ENCODE measurements at regions not wholly inside any gene's neighbourhood (a gene's known extent, or its start where the extent isn't known, plus 50 kb on each side); places are given as distances from the start of the nearest gene placed in this dataset.

DNA sequence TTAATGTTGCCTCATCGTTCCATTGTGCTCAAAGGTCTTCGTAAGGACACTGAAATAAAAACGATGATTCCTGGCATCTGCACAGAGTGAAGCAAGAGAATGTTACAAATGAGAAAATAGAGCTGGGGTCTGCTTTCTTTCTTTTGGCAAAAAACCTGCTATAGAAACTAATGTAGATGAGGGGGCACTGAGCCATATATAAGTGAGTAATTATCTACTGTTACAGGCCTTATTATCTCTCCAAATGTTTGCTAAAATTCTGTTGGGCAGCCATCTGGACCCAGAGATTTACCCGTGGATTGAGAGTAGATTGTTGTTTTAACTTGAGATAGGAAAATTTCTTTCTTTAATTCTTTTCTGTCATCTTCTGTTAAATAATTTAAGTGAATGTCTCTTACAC lies 472.5 kb upstream of the PIK3C3 start:
- Histone ChIP-seq H3K79me2 (ENCODE audit: insufficient read depth, low read depth, low read length) (no peaks in the 10 kb centered on the region), H3K9me3 (ENCODE audit: low read length) (no peaks in the 10 kb centered on the region), H3K9me2 (ENCODE audit: insufficient read depth, low read length) (no peaks in the 10 kb centered on the region), H2AFZ (ENCODE audit: low read length) (no peak overlapping the region), H3K4me3 (ENCODE audit: low read depth, low read length, poor library complexity, severe bottlenecking) (no peak overlapping the region), H3K4me2 (ENCODE audit: low read length) (no peak overlapping the region), H3K36me3 (ENCODE audit: insufficient read depth, low read length) (no peaks in the 10 kb centered on the region), H3K27ac (ENCODE audit: low read depth, low read length, poor library complexity, severe bottlenecking) (no peak overlapping the region), H4K20me1 (ENCODE audit: insufficient read depth, low read length) (no peaks in the 10 kb centered on the region), H3K4me1 (ENCODE audit: insufficient read depth, low read length, poor library complexity, severe bottlenecking) (no peaks in the 10 kb centered on the region)
- TF ChIP-seq, protein P1, sequence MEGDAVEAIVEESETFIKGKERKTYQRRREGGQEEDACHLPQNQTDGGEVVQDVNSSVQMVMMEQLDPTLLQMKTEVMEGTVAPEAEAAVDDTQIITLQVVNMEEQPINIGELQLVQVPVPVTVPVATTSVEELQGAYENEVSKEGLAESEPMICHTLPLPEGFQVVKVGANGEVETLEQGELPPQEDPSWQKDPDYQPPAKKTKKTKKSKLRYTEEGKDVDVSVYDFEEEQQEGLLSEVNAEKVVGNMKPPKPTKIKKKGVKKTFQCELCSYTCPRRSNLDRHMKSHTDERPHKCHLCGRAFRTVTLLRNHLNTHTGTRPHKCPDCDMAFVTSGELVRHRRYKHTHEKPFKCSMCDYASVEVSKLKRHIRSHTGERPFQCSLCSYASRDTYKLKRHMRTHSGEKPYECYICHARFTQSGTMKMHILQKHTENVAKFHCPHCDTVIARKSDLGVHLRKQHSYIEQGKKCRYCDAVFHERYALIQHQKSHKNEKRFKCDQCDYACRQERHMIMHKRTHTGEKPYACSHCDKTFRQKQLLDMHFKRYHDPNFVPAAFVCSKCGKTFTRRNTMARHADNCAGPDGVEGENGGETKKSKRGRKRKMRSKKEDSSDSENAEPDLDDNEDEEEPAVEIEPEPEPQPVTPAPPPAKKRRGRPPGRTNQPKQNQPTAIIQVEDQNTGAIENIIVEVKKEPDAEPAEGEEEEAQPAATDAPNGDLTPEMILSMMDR (conservative IDR thresholded peaks at IDR 0.05; ENCODE audit: low read length) = no peak
- no peak for TF ChIP-seq EZH2phosphoT487 (IDR thresholded peaks at IDR 0.05; ENCODE audit: borderline replicate concordance, low read depth, low read length)
- POLR2A ChIA-PET = interaction anchor here (0.9 kb wide), 1 partner anchor 12 kb away, joined by 3 read pairs; no protein-coding TSS in a partner anchor
- CTCF ChIA-PET (ENCODE audit: unreplicated experiment) = no interaction called here
- intact Hi-C loops (cut with micrococcal nuclease; ENCODE audit: unreplicated experiment) = no loop called here
- BruUV-seq (replicated peaks) = no TSS peak
- no peak for DNase-seq (ENCODE audit: low spot score)

DNA sequence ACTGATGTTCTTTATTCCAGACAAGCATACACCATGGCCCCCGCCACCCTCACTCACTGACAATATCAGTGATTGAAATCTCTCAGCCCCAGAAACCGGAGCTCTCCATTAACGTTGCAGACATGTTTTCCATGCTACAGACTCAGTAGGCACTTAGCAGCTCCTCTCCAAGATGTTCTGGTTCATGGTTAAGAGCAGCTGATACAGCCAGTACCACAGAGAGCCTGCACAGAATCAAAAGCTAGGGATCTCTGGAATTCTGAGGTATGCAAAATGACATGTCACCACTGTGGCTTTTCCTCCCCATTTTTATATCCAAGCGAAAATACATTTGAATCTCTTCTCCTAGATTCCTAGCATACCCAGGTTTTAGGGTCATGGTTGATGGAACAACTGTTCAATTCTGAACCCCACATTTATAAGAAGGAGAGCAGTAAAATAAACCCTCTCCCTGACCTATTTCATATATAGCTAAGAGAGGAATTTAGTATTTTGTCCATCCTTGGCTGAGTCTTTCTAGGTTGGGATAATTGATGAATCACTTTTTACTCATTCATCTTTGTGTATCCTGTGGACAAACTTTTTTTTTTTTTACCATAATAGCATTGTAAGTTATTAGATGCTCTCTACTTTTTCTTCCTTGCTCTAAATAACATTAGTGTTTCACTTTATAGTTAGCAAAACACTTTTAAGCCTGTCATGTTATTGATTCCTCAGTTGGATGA lies 488.4 kb upstream of the PIK3C3 start:
- no peaks in the 10 kb centered on the region for H3K9me3 ChIP-seq (ENCODE audit: low read length)
- H4K20me1 ChIP-seq (ENCODE audit: insufficient read depth, low read length) = no peaks in the 10 kb centered on the region
- H3K9me2 ChIP-seq (ENCODE audit: insufficient read depth, low read length) = no peaks in the 10 kb centered on the region
- H3K79me2 ChIP-seq (ENCODE audit: insufficient read depth, low read depth, low read length) = no peaks in the 10 kb centered on the region
- no peak overlapping the region for H3K27ac ChIP-seq (ENCODE audit: low read depth, low read length, poor library complexity, severe bottlenecking)
- CTCF ChIA-PET (ENCODE audit: unreplicated experiment) = no interaction called here
- BruUV-seq (replicated peaks) = no TSS peak
- H3K4me3 ChIP-seq (ENCODE audit: low read depth, low read length, poor library complexity, severe bottlenecking) = no peak overlapping the region
- intact Hi-C loops (cut with micrococcal nuclease; ENCODE audit: unreplicated experiment) = no loop called here
- H3K4me1 ChIP-seq (ENCODE audit: insufficient read depth, low read length, poor library complexity, severe bottlenecking) = no peaks in the 10 kb centered on the region
- H2AFZ ChIP-seq (ENCODE audit: low read length) = no peak overlapping the region
- POLR2A ChIA-PET = no interaction called here
- TF ChIP-seq EZH2phosphoT487 (IDR thresholded peaks at IDR 0.05; ENCODE audit: borderline replicate concordance, low read depth, low read length) = no peak
- TF ChIP-seq, protein P1 (conservative IDR thresholded peaks at IDR 0.05; ENCODE audit: low read length) = no peak
- H3K36me3 ChIP-seq (ENCODE audit: insufficient read depth, low read length) = no peaks in the 10 kb centered on the region
- no peak for DNase-seq (ENCODE audit: low spot score)
- no peak overlapping the region for H3K4me2 ChIP-seq (ENCODE audit: low read length)

DNA sequence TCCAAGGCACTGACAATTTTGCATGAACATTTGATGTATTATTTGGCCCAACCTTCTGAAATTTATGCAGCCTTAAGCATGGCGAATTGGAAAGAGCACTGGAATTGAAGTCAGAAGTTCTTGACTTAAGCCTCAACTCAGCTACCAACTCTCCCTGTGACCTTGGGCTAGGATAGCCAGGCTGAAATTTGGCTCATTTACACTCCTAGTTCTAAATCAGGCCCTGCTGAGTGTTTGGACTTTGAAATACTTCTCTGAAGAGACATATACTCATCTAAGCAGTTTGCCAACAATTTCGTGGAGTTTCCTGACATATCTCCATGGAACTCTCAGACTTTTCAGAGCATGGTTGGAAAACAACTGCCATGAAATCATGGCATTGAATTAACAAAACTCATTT lies 489.6 kb upstream of the PIK3C3 start:
- H3K27ac ChIP-seq (ENCODE audit: low read depth, low read length, poor library complexity, severe bottlenecking) = no peak overlapping the region
- BruUV-seq (replicated peaks) = no TSS peak
- H3K4me1 ChIP-seq (ENCODE audit: insufficient read depth, low read length, poor library complexity, severe bottlenecking) = no peaks in the 10 kb centered on the region
- intact Hi-C loops (cut with micrococcal nuclease; ENCODE audit: unreplicated experiment) = no loop called here
- H3K79me2 ChIP-seq (ENCODE audit: insufficient read depth, low read depth, low read length) = no peaks in the 10 kb centered on the region
- no peaks in the 10 kb centered on the region for H4K20me1 ChIP-seq (ENCODE audit: insufficient read depth, low read length)
- ChIA-PET POLR2A (interaction anchor here (0.7 kb wide), 1 partner anchor 425 kb away, joined by 3 read pairs; no protein-coding TSS in a partner anchor), CTCF (ENCODE audit: unreplicated experiment) (no interaction called here)
- TF ChIP-seq, protein P1 (conservative IDR thresholded peaks at IDR 0.05; ENCODE audit: low read length) = no peak
- no peaks in the 10 kb centered on the region for H3K9me2 ChIP-seq (ENCODE audit: insufficient read depth, low read length)
- no peak for DNase-seq (ENCODE audit: low spot score)
- no peak overlapping the region for H2AFZ ChIP-seq (ENCODE audit: low read length)
- H3K9me3 ChIP-seq (ENCODE audit: low read length) = no peaks in the 10 kb centered on the region
- H3K36me3 ChIP-seq (ENCODE audit: insufficient read depth, low read length) = no peaks in the 10 kb centered on the region
- H3K4me2 ChIP-seq (ENCODE audit: low read length) = no peak overlapping the region
- H3K4me3 ChIP-seq (ENCODE audit: low read depth, low read length, poor library complexity, severe bottlenecking) = no peak overlapping the region
